GM23338 (cell line): ENCODE measurements at regions not wholly inside any gene's neighbourhood (a gene's known extent, or its start where the extent isn't known, plus 50 kb on each side); places are given as distances from the start of the nearest gene placed in this dataset.

ENCODE experiments used
- ATAC-seq: fragments of 200-7000 bp; cut with Tn5 transposase; 3 replicates; pipeline ENCODE4 v1.9.1; 2020
- DNase-seq: peaks from one replicate; pipeline ENCODE4 v3.0.0-alpha.2; 2015; ENCODE audit warnings: low spot score
- H2AFZ ChIP-seq: fragments of 200-600 bp; sonication (generic); 2 replicates; pipeline ENCODE4 v1.8.0; 2016; ENCODE audit warnings: antibody characterized with exemption, mild to moderate bottlenecking, moderate library complexity
- H3F3A ChIP-seq: fragments of 200-600 bp; sonication (generic); replicated peaks from 2 replicates; pipeline ENCODE4 v1.8.0; 2017; ENCODE audit warnings: antibody characterized with exemption, mixed run types, low read depth
- H3K27ac ChIP-seq: fragments of 200-600 bp; sonication (generic); 2 replicates; pipeline ENCODE4 v1.6.1; 2016; ENCODE audit warnings: low read depth
- H3K27me3 ChIP-seq: fragments of 200-600 bp; sonication (generic); 2 replicates; pipeline ENCODE4 v1.8.0; 2016; ENCODE audit warnings: mild to moderate bottlenecking, mixed run types, moderate library complexity; ENCODE audit not compliant: insufficient read depth
- H3K36me3 ChIP-seq: fragments of 200-600 bp; sonication (generic); 2 replicates; pipeline ENCODE4 v1.8.0; 2016; ENCODE audit warnings: mild to moderate bottlenecking; ENCODE audit not compliant: insufficient read depth
- H3K4me1 ChIP-seq: fragments of 200-600 bp; sonication (generic); 2 replicates; pipeline ENCODE4 v1.8.0; 2016; ENCODE audit warnings: mild to moderate bottlenecking, moderate library complexity; ENCODE audit not compliant: insufficient read depth
- H3K4me2 ChIP-seq: fragments of 200-600 bp; sonication (generic); 2 replicates; pipeline ENCODE4 v1.7.1; 2017; ENCODE audit warnings: mixed run types
- H3K4me3 ChIP-seq: fragments of 200-600 bp; sonication (generic); 2 replicates; pipeline ENCODE4 v1.6.1; 2016; ENCODE audit warnings: mixed run types
- H3K79me2 ChIP-seq: fragments of 200-600 bp; sonication (generic); replicated peaks from 2 replicates; pipeline ENCODE4 v1.8.0; 2017; ENCODE audit warnings: mild to moderate bottlenecking; ENCODE audit not compliant: insufficient read depth
- H3K9me2 ChIP-seq: fragments of 200-600 bp; sonication (generic); 2 replicates; pipeline ENCODE4 v1.8.0; 2017; ENCODE audit not compliant: insufficient read depth
- H4K20me1 ChIP-seq: fragments of 200-600 bp; sonication (generic); replicated peaks from 2 replicates; pipeline ENCODE4 v1.8.0; 2017; ENCODE audit warnings: mild to moderate bottlenecking; ENCODE audit not compliant: insufficient read depth
- H3K27ac Mint-ChIP-seq: 2 replicates; pipeline ENCODE4 v1.8.0; 2020; ENCODE audit warnings: inconsistent platforms, mild to moderate bottlenecking, moderate library complexity, mixed read lengths
- H3K27me3 Mint-ChIP-seq: 3 replicates; pipeline ENCODE4 v1.8.0; 2022; ENCODE audit warnings: low read depth, mild to moderate bottlenecking, moderate library complexity, mixed read lengths, inconsistent platforms; ENCODE audit not compliant: insufficient read depth, poor library complexity
- H3K36me3 Mint-ChIP-seq: 3 replicates; pipeline ENCODE4 v1.8.0; 2021; ENCODE audit warnings: low read depth, mild to moderate bottlenecking, inconsistent platforms, moderate library complexity, mixed read lengths
- H3K4me1 Mint-ChIP-seq: 3 replicates; pipeline ENCODE4 v1.8.0; 2020; ENCODE audit warnings: mild to moderate bottlenecking, inconsistent platforms, mixed read lengths
- H3K4me3 Mint-ChIP-seq: 3 replicates; pipeline ENCODE4 v1.8.0; 2021; ENCODE audit warnings: moderate library complexity, mild to moderate bottlenecking, inconsistent platforms, mixed read lengths
- H3K9me3 Mint-ChIP-seq: 3 replicates; pipeline ENCODE4 v1.8.0; 2020; ENCODE audit warnings: moderate library complexity, mild to moderate bottlenecking, inconsistent platforms, mixed read lengths
- CREB1 ChIP-seq: fragments of 250-450 bp; sonication (Bioruptor Pico); IDR thresholded peaks from 2 replicates; pipeline ENCODE4 v1.5.0; 2020; ENCODE audit warnings: low read depth, mild to moderate bottlenecking, moderate library complexity
- EZH2 ChIP-seq: fragments of 200-600 bp; sonication (generic); IDR thresholded peaks from one replicate; pipeline ENCODE4 v1.8.0; 2017; ENCODE audit warnings: antibody characterized with exemption, mild to moderate bottlenecking, low read depth; ENCODE audit not compliant: unreplicated experiment
- EZH2phosphoT487 ChIP-seq: fragments of 200-600 bp; sonication (generic); IDR thresholded peaks from one replicate; pipeline ENCODE4 v1.8.1; 2018; ENCODE audit warnings: antibody characterized with exemption; ENCODE audit not compliant: unreplicated experiment
- JUNB ChIP-seq: IDR thresholded peaks from one replicate; pipeline ENCODE4 v1.6.1; 2016; ENCODE audit warnings: antibody characterized with exemption; ENCODE audit not compliant: unreplicated experiment
- NANOG ChIP-seq: IDR thresholded peaks from 2 replicates; pipeline ENCODE4 v1.6.1; 2016; ENCODE audit warnings: antibody characterized with exemption, borderline replicate concordance
- POLR2AphosphoS5 ChIP-seq: IDR thresholded peaks from 2 replicates; pipeline ENCODE4 v1.6.1; 2016; ENCODE audit warnings: antibody characterized with exemption, low read depth
- STAT1 ChIP-seq: IDR thresholded peaks from one replicate; pipeline ENCODE4 v1.6.1; 2016; ENCODE audit warnings: antibody characterized with exemption; ENCODE audit not compliant: unreplicated experiment
- ZNF114 ChIP-seq: fragments of 250-450 bp; sonication (Bioruptor Pico); IDR thresholded peaks from 2 replicates; pipeline ENCODE4 v1.5.0; 2020; ENCODE audit warnings: mild to moderate bottlenecking, moderate library complexity
- ZNF331 ChIP-seq: fragments of 250-450 bp; sonication (Bioruptor Pico); IDR thresholded peaks from 2 replicates; pipeline ENCODE4 v1.5.0; 2020; ENCODE audit warnings: low read depth, mild to moderate bottlenecking, moderate library complexity
- TF ChIP-seq, protein P1 (sequence below): IDR thresholded peaks from one replicate; pipeline ENCODE4 v1.6.1; 2018; ENCODE audit warnings: antibody characterized with exemption; ENCODE audit not compliant: unreplicated experiment
- TF ChIP-seq, protein P2 (sequence below): IDR thresholded peaks from 2 replicates; pipeline ENCODE4 v1.6.1; 2016; ENCODE audit warnings: antibody characterized with exemption
- TF ChIP-seq, protein P3 (sequence below), 2 experiments: fragments of 200-600 bp in 1 of 2; sonication (generic) in 1 of 2; conservative IDR thresholded peaks; 2 replicates each; pipeline versions ENCODE4 v1.5.1 to v1.6.1; 2016 to 2017; ENCODE audit warnings: antibody characterized with exemption in 2 of 2, low read depth in 2 of 2, mild to moderate bottlenecking in 2 of 2, moderate library complexity in 1 of 2
- TF ChIP-seq, protein P4 (sequence below): fragments of 250-450 bp; sonication (Bioruptor Pico); IDR thresholded peaks from 2 replicates; pipeline ENCODE4 v1.5.0; 2020; ENCODE audit warnings: mild to moderate bottlenecking, moderate library complexity

DNA sequence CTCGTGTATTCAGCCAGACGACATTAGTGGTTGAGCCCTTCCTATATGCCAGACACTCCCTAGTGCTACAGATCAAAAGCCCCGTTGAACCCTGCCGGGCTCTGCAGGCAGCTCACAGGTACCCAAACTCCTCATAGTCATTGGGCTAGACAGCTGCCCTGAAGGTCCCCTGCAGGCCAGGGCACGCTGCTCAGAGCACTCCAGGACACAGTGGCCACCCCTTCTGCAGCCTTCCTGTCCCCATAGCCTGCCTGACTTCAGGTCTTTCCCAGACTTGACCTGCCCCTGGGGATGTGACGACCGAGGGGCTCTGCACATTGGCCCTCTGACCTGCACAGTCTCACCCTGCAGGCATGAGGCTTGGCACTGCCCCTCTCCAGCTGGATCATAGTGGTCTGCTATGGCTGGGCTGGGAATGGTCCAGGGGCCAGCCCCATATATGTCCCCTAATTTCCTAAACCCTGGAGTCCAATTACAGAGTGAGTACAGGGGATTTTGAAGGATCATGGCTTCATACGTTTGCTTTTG, 64.2 kb upstream of the UBAC2 start:
- ATAC-seq (no peak; the same call in 1 of the 3 replicates), DNase-seq (no peak)
- Histone ChIP-seq H4K20me1 (no peaks in the 10 kb centered on the region), H3K27ac (no peak overlapping the region), H3K4me2 (no peak overlapping the region), H3K36me3 (no peaks in the 10 kb centered on the region), H3K79me2 (no peaks in the 10 kb centered on the region), H3K27me3 (no peaks in the 10 kb centered on the region), H3F3A (no peaks in the 10 kb centered on the region), H3K4me1 (no peaks in the 10 kb centered on the region), H3K4me3 (no peak overlapping the region), H3K9me2 (0 out of 2 replicates have a peak, but pooled peaks cover under 1% of the 10 kb centered on the region), H2AFZ (peak overlapping the region; percentile 85; the same call in 1 of the 2 replicates)
- Mint-ChIP-seq H3K27me3 (peaks cover 4% of the 10 kb centered on the region), H3K36me3 (peaks cover 13% of the 10 kb centered on the region), H3K9me3 (peaks cover 21% of the 10 kb centered on the region), H3K4me1 (peaks cover 14% of the 10 kb centered on the region), H3K27ac (no peak overlapping the region), H3K4me3 (no peak overlapping the region)
- TF ChIP-seq, protein P1, sequence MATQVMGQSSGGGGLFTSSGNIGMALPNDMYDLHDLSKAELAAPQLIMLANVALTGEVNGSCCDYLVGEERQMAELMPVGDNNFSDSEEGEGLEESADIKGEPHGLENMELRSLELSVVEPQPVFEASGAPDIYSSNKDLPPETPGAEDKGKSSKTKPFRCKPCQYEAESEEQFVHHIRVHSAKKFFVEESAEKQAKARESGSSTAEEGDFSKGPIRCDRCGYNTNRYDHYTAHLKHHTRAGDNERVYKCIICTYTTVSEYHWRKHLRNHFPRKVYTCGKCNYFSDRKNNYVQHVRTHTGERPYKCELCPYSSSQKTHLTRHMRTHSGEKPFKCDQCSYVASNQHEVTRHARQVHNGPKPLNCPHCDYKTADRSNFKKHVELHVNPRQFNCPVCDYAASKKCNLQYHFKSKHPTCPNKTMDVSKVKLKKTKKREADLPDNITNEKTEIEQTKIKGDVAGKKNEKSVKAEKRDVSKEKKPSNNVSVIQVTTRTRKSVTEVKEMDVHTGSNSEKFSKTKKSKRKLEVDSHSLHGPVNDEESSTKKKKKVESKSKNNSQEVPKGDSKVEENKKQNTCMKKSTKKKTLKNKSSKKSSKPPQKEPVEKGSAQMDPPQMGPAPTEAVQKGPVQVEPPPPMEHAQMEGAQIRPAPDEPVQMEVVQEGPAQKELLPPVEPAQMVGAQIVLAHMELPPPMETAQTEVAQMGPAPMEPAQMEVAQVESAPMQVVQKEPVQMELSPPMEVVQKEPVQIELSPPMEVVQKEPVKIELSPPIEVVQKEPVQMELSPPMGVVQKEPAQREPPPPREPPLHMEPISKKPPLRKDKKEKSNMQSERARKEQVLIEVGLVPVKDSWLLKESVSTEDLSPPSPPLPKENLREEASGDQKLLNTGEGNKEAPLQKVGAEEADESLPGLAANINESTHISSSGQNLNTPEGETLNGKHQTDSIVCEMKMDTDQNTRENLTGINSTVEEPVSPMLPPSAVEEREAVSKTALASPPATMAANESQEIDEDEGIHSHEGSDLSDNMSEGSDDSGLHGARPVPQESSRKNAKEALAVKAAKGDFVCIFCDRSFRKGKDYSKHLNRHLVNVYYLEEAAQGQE: no peak
- TF ChIP-seq, protein P2, sequence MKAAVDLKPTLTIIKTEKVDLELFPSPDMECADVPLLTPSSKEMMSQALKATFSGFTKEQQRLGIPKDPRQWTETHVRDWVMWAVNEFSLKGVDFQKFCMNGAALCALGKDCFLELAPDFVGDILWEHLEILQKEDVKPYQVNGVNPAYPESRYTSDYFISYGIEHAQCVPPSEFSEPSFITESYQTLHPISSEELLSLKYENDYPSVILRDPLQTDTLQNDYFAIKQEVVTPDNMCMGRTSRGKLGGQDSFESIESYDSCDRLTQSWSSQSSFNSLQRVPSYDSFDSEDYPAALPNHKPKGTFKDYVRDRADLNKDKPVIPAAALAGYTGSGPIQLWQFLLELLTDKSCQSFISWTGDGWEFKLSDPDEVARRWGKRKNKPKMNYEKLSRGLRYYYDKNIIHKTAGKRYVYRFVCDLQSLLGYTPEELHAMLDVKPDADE: no peak
- TF ChIP-seq, protein P3, sequence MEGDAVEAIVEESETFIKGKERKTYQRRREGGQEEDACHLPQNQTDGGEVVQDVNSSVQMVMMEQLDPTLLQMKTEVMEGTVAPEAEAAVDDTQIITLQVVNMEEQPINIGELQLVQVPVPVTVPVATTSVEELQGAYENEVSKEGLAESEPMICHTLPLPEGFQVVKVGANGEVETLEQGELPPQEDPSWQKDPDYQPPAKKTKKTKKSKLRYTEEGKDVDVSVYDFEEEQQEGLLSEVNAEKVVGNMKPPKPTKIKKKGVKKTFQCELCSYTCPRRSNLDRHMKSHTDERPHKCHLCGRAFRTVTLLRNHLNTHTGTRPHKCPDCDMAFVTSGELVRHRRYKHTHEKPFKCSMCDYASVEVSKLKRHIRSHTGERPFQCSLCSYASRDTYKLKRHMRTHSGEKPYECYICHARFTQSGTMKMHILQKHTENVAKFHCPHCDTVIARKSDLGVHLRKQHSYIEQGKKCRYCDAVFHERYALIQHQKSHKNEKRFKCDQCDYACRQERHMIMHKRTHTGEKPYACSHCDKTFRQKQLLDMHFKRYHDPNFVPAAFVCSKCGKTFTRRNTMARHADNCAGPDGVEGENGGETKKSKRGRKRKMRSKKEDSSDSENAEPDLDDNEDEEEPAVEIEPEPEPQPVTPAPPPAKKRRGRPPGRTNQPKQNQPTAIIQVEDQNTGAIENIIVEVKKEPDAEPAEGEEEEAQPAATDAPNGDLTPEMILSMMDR (conservative IDR thresholded peaks at IDR 0.05; ENCODE audit: low read depth in 2 of 2): no peak
- TF ChIP-seq STAT1 (no peak), ZNF114 (CRISPR knock-in tag) (no peak), EZH2phosphoT487 (no peak), EZH2 (no peak), POLR2AphosphoS5 (no peak), JUNB (no peak), NANOG (no peak), CREB1 (CRISPR knock-in tag) (no peak), ZNF331 (CRISPR knock-in tag) (no peak)
- TF ChIP-seq, protein P4, sequence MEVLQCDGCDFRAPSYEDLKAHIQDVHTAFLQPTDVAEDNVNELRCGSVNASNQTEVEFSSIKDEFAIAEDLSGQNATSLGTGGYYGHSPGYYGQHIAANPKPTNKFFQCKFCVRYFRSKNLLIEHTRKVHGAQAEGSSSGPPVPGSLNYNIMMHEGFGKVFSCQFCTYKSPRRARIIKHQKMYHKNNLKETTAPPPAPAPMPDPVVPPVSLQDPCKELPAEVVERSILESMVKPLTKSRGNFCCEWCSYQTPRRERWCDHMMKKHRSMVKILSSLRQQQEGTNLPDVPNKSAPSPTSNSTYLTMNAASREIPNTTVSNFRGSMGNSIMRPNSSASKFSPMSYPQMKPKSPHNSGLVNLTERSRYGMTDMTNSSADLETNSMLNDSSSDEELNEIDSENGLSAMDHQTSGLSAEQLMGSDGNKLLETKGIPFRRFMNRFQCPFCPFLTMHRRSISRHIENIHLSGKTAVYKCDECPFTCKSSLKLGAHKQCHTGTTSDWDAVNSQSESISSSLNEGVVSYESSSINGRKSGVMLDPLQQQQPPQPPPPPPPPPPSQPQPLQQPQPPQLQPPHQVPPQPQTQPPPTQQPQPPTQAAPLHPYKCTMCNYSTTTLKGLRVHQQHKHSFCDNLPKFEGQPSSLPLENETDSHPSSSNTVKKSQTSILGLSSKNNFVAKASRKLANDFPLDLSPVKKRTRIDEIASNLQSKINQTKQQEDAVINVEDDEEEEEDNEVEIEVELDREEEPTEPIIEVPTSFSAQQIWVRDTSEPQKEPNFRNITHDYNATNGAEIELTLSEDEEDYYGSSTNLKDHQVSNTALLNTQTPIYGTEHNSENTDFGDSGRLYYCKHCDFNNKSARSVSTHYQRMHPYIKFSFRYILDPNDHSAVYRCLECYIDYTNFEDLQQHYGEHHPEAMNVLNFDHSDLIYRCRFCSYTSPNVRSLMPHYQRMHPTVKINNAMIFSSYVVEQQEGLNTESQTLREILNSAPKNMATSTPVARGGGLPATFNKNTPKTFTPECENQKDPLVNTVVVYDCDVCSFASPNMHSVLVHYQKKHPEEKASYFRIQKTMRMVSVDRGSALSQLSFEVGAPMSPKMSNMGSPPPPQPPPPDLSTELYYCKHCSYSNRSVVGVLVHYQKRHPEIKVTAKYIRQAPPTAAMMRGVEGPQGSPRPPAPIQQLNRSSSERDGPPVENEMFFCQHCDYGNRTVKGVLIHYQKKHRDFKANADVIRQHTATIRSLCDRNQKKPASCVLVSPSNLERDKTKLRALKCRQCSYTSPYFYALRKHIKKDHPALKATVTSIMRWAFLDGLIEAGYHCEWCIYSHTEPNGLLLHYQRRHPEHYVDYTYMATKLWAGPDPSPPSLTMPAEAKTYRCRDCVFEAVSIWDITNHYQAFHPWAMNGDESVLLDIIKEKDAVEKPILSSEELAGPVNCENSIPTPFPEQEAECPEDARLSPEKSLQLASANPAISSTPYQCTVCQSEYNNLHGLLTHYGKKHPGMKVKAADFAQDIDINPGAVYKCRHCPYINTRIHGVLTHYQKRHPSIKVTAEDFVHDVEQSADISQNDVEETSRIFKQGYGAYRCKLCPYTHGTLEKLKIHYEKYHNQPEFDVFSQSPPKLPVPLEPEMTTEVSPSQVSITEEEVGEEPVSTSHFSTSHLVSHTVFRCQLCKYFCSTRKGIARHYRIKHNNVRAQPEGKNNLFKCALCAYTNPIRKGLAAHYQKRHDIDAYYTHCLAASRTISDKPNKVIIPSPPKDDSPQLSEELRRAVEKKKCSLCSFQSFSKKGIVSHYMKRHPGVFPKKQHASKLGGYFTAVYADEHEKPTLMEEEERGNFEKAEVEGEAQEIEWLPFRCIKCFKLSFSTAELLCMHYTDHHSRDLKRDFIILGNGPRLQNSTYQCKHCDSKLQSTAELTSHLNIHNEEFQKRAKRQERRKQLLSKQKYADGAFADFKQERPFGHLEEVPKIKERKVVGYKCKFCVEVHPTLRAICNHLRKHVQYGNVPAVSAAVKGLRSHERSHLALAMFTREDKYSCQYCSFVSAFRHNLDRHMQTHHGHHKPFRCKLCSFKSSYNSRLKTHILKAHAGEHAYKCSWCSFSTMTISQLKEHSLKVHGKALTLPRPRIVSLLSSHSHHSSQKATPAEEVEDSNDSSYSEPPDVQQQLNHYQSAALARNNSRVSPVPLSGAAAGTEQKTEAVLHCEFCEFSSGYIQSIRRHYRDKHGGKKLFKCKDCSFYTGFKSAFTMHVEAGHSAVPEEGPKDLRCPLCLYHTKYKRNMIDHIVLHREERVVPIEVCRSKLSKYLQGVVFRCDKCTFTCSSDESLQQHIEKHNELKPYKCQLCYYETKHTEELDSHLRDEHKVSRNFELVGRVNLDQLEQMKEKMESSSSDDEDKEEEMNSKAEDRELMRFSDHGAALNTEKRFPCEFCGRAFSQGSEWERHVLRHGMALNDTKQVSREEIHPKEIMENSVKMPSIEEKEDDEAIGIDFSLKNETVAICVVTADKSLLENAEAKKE (CRISPR knock-in tag): no peak
